Astrocyte of the spinal cord (primary cell): ENCODE measurements at regions not wholly inside any gene's neighbourhood (a gene's known extent, or its start where the extent isn't known, plus 50 kb on each side); places are given as distances from the start of the nearest gene placed in this dataset.

Source experiments
- DNase-seq: peaks from one replicate; pipeline ENCODE4 v3.0.0; 2011; ENCODE audit warnings: low read depth, low spot score
- H3K4me3 ChIP-seq: 2 replicates; pipeline ENCODE4 v1.5.1; 2011; ENCODE audit warnings: low read depth, mild to moderate bottlenecking, low read length, moderate library complexity
- CTCF ChIP-seq: IDR thresholded peaks from 2 replicates; pipeline ENCODE4 v1.5.1; 2012; ENCODE audit warnings: low read depth, mild to moderate bottlenecking, low read length, inconsistent platforms
- in situ Hi-C: cut with HindIII; loops from 2 replicates; pipeline ENCODE4 v1.10.0; 2017; ENCODE audit warnings: low sequenced_read_pairs

DNA sequence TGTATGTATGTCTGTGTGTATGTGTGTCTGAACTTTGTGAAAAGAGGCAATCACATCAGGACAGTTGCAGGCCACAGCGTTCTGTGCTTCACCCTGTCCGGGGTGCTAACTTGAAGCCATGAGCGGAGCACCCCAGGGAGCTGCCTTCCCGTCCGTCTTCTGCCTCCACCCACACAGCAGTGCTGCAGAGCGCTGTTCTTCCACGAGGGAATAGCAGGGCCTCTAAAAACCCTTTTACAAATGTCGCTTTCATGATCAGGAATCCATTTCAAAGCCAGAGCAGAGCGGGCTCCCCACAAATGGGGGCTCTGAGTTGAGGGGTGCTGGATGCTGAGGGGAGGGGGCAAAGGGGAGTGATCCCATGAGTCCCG is 131.5 kb downstream of the RNASET2 start:
- H3K4me3 ChIP-seq, result no peak overlapping the region
- TF ChIP-seq CTCF, result no peak
- in situ Hi-C loops, result no loop called here
- no peak for DNase-seq

DNA sequence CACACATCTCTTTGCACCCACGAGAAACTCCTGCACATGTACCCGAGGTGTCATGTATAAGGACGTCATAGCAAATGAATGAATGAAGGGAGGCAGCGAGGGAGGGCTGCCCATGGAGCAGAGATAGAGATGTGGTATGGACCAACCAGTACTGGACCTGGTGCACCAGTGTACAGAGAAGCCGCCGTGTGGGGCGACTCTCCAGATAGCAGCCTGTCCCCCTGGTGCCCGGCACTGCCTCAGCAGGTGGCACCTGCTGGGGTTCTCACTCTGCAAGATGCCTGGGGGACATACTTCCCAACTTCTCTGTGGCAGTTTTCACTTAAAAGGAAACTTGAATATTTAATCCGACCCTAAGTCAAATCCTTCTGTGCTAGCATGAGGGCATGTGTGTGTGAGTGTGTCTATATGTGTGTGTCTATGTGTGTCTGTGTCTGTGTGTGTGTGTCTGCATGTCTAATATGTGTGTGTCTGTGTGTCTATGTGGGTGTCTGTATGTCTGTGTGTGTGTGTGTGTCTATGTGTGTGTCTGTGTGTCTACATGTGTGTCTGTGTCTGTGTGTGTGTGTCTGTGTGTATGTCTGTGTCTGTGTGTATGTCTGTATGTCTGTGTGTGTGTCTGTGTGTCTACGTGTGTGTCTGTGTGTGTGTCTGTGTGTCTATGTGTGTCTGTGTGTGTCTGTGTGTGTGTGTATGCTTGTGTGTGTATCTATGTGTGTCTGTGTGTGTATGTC is 132.0 kb downstream of the RNASET2 start:
- no peak for TF ChIP-seq CTCF
- H3K4me3 ChIP-seq, result no peak overlapping the region
- DNase-seq, result no peak
- in situ Hi-C loops, result no loop called here

DNA sequence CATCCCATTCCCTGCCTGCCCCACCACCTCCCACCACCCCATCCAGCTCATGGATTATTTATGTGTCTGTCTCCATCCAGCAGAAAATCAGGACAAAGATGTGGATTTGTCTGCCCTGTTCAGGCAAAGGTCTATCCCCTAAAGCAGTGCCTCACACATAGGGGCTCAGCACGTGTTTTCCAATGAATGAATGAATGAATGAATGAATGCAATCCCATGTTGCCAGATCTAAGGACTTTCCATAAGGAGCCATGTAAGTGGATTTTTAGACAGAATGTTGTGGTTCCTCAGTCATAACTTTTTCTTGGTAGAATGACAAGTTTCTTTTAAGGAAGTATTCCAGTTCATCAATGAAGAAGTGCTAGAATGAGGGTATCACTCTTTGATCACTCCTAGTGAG is 133.7 kb downstream of the RNASET2 start:
- no peak overlapping the region for H3K4me3 ChIP-seq
- in situ Hi-C loops, result no loop called here
- no peak for TF ChIP-seq CTCF
- DNase-seq, result no peak

DNA sequence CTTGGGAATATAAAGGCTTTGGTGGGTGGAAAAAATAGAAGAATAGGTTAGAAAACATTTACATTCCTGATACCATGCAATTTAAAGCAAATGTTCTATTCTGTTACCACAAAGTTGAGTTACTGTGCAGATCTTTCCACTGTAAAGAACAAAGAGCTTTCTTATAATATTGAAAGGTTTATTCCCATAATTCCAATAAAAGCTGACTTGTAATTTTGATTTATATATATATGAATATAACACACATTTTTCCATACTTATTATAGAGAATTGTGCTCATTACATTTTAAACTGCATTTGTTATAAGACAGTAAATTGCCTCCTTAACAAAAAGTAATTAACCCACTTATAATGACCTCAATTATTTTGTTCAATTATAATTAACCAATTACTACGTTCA is 135.9 kb downstream of the RNASET2 start:
- in situ Hi-C loops, result no loop called here
- H3K4me3 ChIP-seq, result no peak overlapping the region
- no peak for DNase-seq
- TF ChIP-seq CTCF, result no peak

DNA sequence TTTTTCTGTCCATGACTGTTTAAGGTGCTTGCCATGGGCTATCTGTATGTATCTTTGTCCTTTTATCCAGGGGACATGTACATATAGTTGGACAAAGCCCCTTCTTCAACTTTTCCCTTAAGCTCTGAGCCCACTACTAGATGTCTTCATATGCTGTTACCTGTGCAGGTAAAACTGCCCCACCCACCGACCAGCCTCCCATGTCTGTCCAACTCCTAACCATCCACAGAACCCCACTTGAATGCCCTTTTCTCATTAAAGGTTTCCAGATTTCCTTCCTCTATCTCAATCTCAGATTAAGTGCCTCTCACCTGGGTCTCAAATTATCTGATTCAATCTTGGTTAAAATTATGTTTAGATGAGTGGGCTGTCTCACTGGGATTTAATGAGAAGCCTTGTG is 136.3 kb downstream of the RNASET2 start:
- DNase-seq, result no peak
- H3K4me3 ChIP-seq, result no peak overlapping the region
- TF ChIP-seq CTCF, result no peak
- in situ Hi-C loops, result no loop called here

GRCh38 chr6:166815629-166816028 is 140.7 kb downstream of the RNASET2 start:
- TF ChIP-seq CTCF, result no peak
- H3K4me3 ChIP-seq, result no peak overlapping the region
- peak; percentile 7 for DNase-seq
- in situ Hi-C loops, result no loop called here
